IMR-90 (cell line): ENCODE measurements at regions not wholly inside any gene's neighbourhood (a gene's known extent, or its start where the extent isn't known, plus 50 kb on each side); places are given as distances from the start of the nearest gene placed in this dataset.

ENCODE experiments used
- CTCF ChIP-seq: conservative IDR thresholded peaks from 2 replicates; pipeline ENCODE4 v1.5.1; 2012; ENCODE audit warnings: mild to moderate bottlenecking, low read depth, low read length, improper control_type of control experiment
- MAZ ChIP-seq: IDR thresholded peaks from 2 replicates; pipeline ENCODE4 v1.6.1; 2012; ENCODE audit warnings: low read depth, mild to moderate bottlenecking, low read length, improper control_type of control experiment, moderate library complexity, borderline replicate concordance
- MXI1 ChIP-seq: IDR thresholded peaks from 2 replicates; pipeline ENCODE4 v1.6.1; 2012; ENCODE audit warnings: low read depth, mild to moderate bottlenecking, low read length, moderate library complexity, borderline replicate concordance
- POLR2A ChIP-seq: IDR thresholded peaks from 2 replicates; pipeline ENCODE4 v1.6.1; 2012; ENCODE audit warnings: mild to moderate bottlenecking, low read depth, low read length
- RAD21 ChIP-seq: IDR thresholded peaks from 2 replicates; pipeline ENCODE4 v1.6.1; 2012; ENCODE audit warnings: low read length, improper control_type of control experiment
- RCOR1 ChIP-seq: IDR thresholded peaks from 2 replicates; pipeline ENCODE4 v1.6.1; 2012; ENCODE audit warnings: mild to moderate bottlenecking, low read length, improper control_type of control experiment; ENCODE audit not compliant: insufficient replicate concordance
- RFX5 ChIP-seq: IDR thresholded peaks from 2 replicates; pipeline ENCODE4 v1.8.0; 2012; ENCODE audit warnings: low read depth, mild to moderate bottlenecking, low read length, moderate library complexity

GRCh38 chr6:37758647-37759046 lies 60.9 kb upstream of the ZFAND3 start:
- no peak for TF ChIP-seq POLR2A
- no peak for TF ChIP-seq RCOR1
- TF ChIP-seq CTCF = no peak
- TF ChIP-seq MAZ = no peak
- TF ChIP-seq RAD21 = no peak
- TF ChIP-seq RFX5 = no peak
- TF ChIP-seq MXI1 = no peak
